Stimulated activated CD8-positive, alpha-beta memory T cell treated with anti-CD3 and anti-CD28 coated beads, Interleukin-7, amount 100 ng/mL, for 24 hours (primary cell): ENCODE measurements at regions not wholly inside any gene's neighbourhood (a gene's known extent, or its start where the extent isn't known, plus 50 kb on each side); places are given as distances from the start of the nearest gene placed in this dataset.

ENCODE experiments used
- DNase-seq: peaks from one replicate; pipeline ENCODE4 v3.0.0-alpha.2; 2020; ENCODE audit warnings: low read depth

- no peak for DNase-seq
These were observed 245.4 kb upstream of the PREP start for GRCh38 chr6:105648276-105648675.

GRCh38 chr6:105646391-105646867 lies 243.5 kb upstream of the PREP start:
- DNase-seq = no peak

GRCh38 chr6:105645958-105646357 lies 243.1 kb upstream of the PREP start:
- DNase-seq = no peak

- no peak for DNase-seq
These were observed 242.3 kb upstream of the PREP start for GRCh38 chr6:105645156-105645555.

- DNase-seq = no peak
These were observed 241.8 kb upstream of the PREP start for GRCh38 chr6:105644691-105645090.

- DNase-seq = no peak
These were observed 241.2 kb upstream of the PREP start for GRCh38 chr6:105644073-105644489.

GRCh38 chr6:105642708-105643107 lies 239.8 kb upstream of the PREP start:
- no peak for DNase-seq

- DNase-seq = no peak
These were observed 238.6 kb upstream of the PREP start for GRCh38 chr6:105641504-105641903.

- no peak for DNase-seq
These were observed 236.2 kb upstream of the PREP start for GRCh38 chr6:105639124-105639523.

GRCh38 chr6:105633814-105634213 lies 230.9 kb upstream of the PREP start:
- no peak for DNase-seq

GRCh38 chr6:105628156-105628860 lies 225.4 kb upstream of the PREP start:
- DNase-seq = no peak

- DNase-seq = no peak
These were observed 223.6 kb upstream of the PREP start for GRCh38 chr6:105626295-105627158.

GRCh38 chr6:105624021-105624420 lies 221.1 kb upstream of the PREP start:
- no peak for DNase-seq

- DNase-seq = no peak
These were observed 219.3 kb upstream of the PREP start for GRCh38 chr6:105622226-105622625.

- no peak for DNase-seq
These were observed 218.8 kb upstream of the PREP start for GRCh38 chr6:105621564-105622175.

- DNase-seq = no peak
These were observed 218.0 kb upstream of the PREP start for GRCh38 chr6:105620878-105621277.

- no peak for DNase-seq
These were observed 217.3 kb upstream of the PREP start for GRCh38 chr6:105619971-105620741.

- DNase-seq = no peak
These were observed 215.4 kb upstream of the PREP start for GRCh38 chr6:105618247-105618646.

GRCh38 chr6:105616521-105616920 lies 213.6 kb upstream of the PREP start:
- DNase-seq = no peak

GRCh38 chr6:105611606-105612005 lies 208.7 kb upstream of the PREP start:
- DNase-seq = no peak

GRCh38 chr6:105609375-105609991 lies 206.6 kb upstream of the PREP start:
- no peak for DNase-seq
